GM23338 (cell line): ENCODE measurements at regions not wholly inside any gene's neighbourhood (a gene's known extent, or its start where the extent isn't known, plus 50 kb on each side); places are given as distances from the start of the nearest gene placed in this dataset.

ENCODE experiments used
- CREB1 ChIP-seq: fragments of 250-450 bp; sonication (Bioruptor Pico); IDR thresholded peaks from 2 replicates; pipeline ENCODE4 v1.5.0; 2020; ENCODE audit warnings: low read depth, mild to moderate bottlenecking, moderate library complexity
- CTCF ChIP-seq, 2 experiments: fragments of 200-600 bp in 1 of 2; sonication (generic) in 1 of 2; conservative IDR thresholded peaks; 2 replicates each; pipeline versions ENCODE4 v1.5.1 to v1.6.1; 2016 to 2017; ENCODE audit warnings: antibody characterized with exemption in 2 of 2, low read depth in 2 of 2, mild to moderate bottlenecking in 2 of 2, moderate library complexity in 1 of 2
- EZH2 ChIP-seq: fragments of 200-600 bp; sonication (generic); IDR thresholded peaks from one replicate; pipeline ENCODE4 v1.8.0; 2017; ENCODE audit warnings: antibody characterized with exemption, mild to moderate bottlenecking, low read depth; ENCODE audit not compliant: unreplicated experiment
- POLR2AphosphoS5 ChIP-seq: IDR thresholded peaks from 2 replicates; pipeline ENCODE4 v1.6.1; 2016; ENCODE audit warnings: antibody characterized with exemption, low read depth

DNA sequence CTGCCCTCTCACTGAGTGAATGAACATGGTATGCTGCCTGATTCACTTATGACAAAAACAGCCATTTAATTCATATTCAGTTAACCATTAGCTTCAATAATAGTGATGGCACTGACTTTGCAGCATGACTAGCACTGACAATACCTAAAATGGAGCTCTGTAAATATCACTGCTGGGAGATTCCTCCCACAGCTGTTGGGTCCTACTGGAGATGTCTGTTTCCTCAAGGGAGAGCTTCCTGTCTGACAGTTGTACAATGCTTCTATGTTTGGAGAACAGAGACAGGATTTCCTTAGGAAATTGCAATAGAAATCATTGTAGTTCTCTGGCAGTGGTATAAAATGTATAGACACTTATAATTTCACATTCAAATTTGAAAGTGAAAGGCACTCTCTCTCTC is 695.9 kb upstream of the CDH8 start:
- TF ChIP-seq CTCF (conservative IDR thresholded peaks at IDR 0.05; ENCODE audit: low read depth in 2 of 2): no peak
- no peak for TF ChIP-seq CREB1 (CRISPR knock-in tag)
- no peak for TF ChIP-seq EZH2
- TF ChIP-seq POLR2AphosphoS5: no peak
